ENCODE measurements at regions not wholly inside any gene's neighbourhood (a gene's known extent, or its start where the extent isn't known, plus 50 kb on each side); places are given as distances from the start of the nearest gene placed in this dataset.

DNA sequence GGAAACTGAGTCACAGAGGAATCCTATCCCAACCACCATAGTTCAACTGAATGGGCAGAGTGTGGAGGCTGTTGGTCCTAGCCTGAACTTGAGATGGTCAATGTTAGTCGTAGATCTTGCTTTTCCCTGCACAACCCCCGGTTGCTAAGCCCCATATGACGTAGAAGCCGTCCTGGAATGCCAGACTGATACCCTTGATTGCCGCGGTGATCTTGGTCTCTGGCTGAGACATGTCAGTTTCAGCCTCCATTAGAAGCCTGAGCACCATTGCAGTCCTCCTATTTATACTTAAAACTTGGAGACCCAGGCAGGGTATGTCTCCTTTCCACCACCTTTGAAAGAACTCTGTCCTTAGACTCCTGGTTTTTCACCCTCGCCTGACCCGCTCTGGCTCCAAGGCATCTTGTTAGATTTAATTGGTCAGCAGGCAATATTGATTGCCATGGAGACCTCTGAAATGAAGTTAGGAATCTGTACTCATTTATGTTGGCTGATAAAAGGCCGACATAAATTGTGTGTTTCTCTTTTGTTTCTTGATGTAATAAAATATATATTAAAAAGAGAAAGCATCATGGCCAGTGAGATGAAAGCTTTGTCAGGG, 53.4 kb downstream of the RPLP1 start:
- DNase-seq: no peak

DNA sequence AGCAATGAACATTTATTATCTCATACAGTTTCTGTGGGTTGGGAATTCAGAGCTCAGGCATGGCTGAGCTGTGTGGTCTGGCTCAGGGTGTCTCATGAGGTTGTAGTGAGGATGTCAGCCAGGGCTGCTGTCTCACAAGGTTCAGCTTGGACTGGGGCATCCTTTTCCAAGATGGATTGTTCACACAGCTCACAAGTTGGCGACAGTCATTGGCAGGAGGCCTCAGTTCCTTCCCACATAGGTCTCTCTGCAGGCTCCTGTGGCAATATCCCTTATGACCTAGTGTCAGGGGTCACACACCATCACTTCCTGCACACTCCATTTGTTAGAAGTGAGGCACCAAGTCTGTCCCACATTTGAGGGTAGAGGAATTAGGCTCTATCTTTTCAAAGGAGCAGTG, 56.0 kb downstream of the RPLP1 start:
- no peak for DNase-seq

GRCh38 chr15:69509131-69509530, 56.5 kb downstream of the RPLP1 start:
- no peak for DNase-seq

DNA sequence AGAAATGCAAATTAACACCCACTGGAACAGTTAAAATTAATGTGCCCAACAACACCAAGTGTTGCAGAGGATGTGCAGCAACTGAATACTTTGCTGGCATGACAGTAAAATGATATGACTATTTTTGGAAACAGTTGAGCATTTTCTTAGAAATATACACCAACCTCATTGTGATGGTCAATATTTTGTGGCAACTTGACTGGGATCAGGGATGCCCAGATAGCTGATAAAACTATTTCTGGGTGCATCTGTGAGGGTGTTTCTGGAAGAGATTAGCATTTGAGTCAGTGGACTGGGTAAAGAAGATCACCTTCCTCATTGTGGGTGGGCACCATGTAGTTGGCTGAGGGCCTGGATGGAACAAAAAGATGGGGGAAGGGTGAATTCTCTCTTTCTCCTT, 57.9 kb downstream of the RPLP1 start:
- no peak for DNase-seq

DNA sequence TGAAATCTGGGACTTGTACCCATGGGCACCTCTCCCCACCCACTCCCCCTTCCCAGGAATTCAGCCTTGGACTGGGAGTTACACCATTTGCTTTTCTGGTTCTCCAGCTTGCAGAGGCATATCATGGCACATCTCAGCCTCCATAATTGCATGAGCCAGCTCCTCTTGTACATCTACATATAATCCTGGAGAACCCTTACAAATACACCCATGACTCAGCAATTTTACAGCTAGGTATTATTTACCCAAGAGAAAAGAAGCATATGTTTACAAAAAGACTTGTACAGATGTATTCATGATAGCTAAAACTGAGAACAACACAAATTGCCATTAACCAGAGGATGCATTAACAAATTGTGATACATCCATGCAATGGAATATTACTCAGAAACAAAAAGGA, 58.4 kb downstream of the RPLP1 start:
- DNase-seq: no peak

- no peak for DNase-seq
Observed at GRCh38 chr15:69511716-69512340, 59.2 kb downstream of the RPLP1 start.

DNA sequence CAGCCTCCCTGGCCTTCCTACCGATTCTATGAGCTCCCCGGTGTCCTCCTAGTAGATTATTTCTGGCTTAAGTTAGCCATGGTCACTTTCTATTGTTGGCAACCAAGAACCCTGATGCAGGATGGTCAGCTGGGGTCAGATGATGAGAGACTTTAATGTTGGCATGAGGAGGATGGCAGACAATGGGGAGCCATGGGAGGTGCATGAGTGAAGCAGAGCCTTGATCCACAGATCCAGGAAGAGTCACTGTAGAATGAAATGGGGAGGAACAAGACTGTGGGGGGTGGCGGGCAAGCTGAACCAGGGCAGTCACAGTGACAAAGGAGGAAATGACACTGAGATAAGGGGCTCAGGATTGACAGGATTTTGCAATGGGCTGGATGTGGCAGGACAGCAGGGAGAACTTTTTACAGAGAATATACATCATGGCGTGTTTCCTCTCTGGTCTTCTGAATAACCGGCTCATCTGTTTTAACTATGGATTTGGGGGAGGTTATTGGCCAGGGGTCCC, 60.9 kb downstream of the RPLP1 start:
- no peak for DNase-seq

- DNase-seq: no peak
Observed at GRCh38 chr15:69513986-69514385, 61.4 kb downstream of the RPLP1 start.

- no peak for DNase-seq
Observed at GRCh38 chr15:69515508-69515907, 62.9 kb downstream of the RPLP1 start.

GRCh38 chr15:69515926-69516325, 63.3 kb downstream of the RPLP1 start:
- DNase-seq: no peak

- no peak for DNase-seq
Observed at GRCh38 chr15:69517052-69517451, 64.4 kb downstream of the RPLP1 start.

DNA sequence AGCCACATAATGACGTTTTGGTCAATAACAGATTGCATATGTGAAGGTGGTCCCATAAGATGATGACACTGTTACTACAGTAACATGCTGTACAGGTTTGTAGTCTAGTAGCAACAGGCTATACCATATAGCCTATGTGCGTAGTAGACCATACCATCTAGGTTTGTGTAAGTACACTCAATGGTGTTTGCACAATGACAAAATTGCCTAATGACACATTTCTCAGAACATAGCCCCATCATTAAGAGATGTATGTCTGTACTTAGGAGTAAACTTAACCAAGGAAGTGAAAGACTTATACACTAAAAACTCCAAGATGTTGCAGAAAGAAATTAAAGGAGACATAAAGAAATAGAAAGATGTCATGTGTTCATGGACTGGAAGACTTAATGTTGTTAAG, 66.2 kb downstream of the RPLP1 start:
- no peak for DNase-seq

- DNase-seq: no peak
Observed at GRCh38 chr15:69520067-69520466, 67.4 kb downstream of the RPLP1 start.

- DNase-seq: no peak
Observed at GRCh38 chr15:69522361-69522760, 69.7 kb downstream of the RPLP1 start.

DNA sequence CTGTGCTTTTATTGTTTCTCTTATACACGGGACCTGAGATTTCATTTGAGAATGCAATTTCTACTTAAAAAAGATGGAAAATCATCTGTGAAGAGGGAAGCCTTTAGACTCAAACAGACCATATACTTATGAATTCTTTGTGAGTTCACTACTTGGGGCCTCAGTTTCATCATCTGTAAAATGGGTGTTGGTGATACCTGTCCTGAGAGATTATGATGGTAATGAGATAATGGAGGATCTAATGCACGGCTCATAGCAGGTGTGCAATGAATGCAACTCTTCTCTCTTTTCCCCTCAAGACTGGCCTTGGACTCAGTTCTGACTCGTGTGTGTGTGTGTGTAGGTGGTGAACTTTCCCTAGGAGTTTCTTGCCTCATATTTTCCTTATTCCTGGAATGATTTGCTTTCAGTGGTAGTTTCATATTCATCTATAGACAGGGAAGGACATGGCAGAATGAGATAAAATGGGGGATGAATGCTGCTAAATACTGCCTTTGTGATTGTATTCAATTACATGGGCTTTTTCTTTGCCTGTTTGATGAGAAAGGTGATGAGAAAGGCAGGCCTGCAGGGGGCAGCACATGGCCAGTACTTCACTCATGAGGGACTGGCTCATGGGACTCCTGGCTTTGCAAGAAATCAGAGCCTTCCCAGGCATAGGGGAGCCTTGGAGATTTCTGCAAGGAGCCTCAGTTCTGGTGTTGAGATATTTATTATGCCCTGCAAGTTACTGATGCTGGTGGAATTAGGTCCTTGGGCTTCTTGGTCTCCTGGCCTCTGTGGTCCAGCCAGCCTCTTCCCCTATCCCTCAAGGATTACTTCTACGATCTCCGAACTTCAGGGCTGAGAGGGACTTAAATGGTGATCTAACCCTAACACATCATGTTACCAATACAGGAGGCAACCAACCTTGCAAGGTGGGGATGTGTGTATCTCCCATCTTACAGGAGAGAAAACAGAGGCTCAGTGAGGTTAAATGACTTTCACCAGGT, 70.7 kb downstream of the RPLP1 start:
- DNase-seq: peak in 49 of 56 donors; percentile 15 to 89 (median 53)

GRCh38 chr15:69524296-69524695, 71.7 kb downstream of the RPLP1 start:
- DNase-seq: peak in 6 of 56 donors; percentile 7 to 24 (median 14)

GRCh38 chr15:69524814-69525213, 72.2 kb downstream of the RPLP1 start:
- peak in 25 of 56 donors; percentile 6 to 63 (median 22) for DNase-seq

DNA sequence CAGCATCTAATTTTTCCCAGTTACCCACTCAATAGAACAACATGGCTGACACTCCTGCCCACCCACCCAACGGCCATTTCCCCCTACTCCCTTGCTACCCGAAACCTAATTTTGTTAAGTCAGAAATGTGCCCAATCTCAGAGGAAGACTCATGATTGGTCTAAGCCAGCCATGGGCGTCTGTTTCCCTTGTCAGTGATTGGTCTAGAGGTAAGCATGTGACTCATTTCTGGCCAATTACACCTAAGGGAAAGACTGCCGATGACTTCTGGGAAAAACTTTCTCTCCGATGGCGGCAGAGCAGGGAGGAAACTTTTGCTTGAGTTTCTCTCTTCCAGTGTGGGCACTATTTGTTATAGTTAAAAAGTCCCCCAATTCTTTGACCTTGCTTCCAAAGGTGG, 72.9 kb downstream of the RPLP1 start:
- no peak for DNase-seq

- peak in 8 of 56 donors; percentile 2 to 61 (median 17) for DNase-seq
Observed at GRCh38 chr15:69526081-69527061, 73.8 kb downstream of the RPLP1 start.

GRCh38 chr15:69529141-69529540, 76.5 kb downstream of the RPLP1 start:
- no peak for DNase-seq

All from nucleus accumbens (tissue), 56 donors.